ENCODE measurements at regions not wholly inside any gene's neighbourhood (a gene's known extent, or its start where the extent isn't known, plus 50 kb on each side); places are given as distances from the start of the nearest gene placed in this dataset.

GRCh38 chr1:187076922-187077321 is 248.2 kb downstream of the PLA2G4A start:
- Histone ChIP-seq H3K4me3 (ENCODE audit: low read depth in 1 of 2, low read length in 1 of 2) (no peak overlapping the region), H3K4me1 (ENCODE audit: control insufficient read depth in 1 of 2, insufficient read depth in 1 of 2, low read depth in 1 of 2, low read length in 1 of 2) (no peaks in the 10 kb centered on the region), H3K36me3 (no peaks in the 10 kb centered on the region), H3K27me3 (no peaks in the 10 kb centered on the region), H3K27ac (no peak overlapping the region), H3K9me3 (no peaks in the 10 kb centered on the region)
- TF ChIP-seq, protein P1, sequence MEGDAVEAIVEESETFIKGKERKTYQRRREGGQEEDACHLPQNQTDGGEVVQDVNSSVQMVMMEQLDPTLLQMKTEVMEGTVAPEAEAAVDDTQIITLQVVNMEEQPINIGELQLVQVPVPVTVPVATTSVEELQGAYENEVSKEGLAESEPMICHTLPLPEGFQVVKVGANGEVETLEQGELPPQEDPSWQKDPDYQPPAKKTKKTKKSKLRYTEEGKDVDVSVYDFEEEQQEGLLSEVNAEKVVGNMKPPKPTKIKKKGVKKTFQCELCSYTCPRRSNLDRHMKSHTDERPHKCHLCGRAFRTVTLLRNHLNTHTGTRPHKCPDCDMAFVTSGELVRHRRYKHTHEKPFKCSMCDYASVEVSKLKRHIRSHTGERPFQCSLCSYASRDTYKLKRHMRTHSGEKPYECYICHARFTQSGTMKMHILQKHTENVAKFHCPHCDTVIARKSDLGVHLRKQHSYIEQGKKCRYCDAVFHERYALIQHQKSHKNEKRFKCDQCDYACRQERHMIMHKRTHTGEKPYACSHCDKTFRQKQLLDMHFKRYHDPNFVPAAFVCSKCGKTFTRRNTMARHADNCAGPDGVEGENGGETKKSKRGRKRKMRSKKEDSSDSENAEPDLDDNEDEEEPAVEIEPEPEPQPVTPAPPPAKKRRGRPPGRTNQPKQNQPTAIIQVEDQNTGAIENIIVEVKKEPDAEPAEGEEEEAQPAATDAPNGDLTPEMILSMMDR (IDR thresholded peaks at IDR 0.05) = no peak

- Histone ChIP-seq H3K4me1 (ENCODE audit: control insufficient read depth in 1 of 2, insufficient read depth in 1 of 2, low read depth in 1 of 2, low read length in 1 of 2) (no peaks in the 10 kb centered on the region), H3K27ac (no peak overlapping the region), H3K9me3 (no peaks in the 10 kb centered on the region), H3K4me3 (ENCODE audit: low read depth in 1 of 2, low read length in 1 of 2) (no peak overlapping the region), H3K36me3 (no peaks in the 10 kb centered on the region), H3K27me3 (no peaks in the 10 kb centered on the region)
- TF ChIP-seq, protein P1 (IDR thresholded peaks at IDR 0.05) = no peak
Measured at GRCh38 chr1:187078321-187078720, 249.6 kb downstream of the PLA2G4A start.

DNA sequence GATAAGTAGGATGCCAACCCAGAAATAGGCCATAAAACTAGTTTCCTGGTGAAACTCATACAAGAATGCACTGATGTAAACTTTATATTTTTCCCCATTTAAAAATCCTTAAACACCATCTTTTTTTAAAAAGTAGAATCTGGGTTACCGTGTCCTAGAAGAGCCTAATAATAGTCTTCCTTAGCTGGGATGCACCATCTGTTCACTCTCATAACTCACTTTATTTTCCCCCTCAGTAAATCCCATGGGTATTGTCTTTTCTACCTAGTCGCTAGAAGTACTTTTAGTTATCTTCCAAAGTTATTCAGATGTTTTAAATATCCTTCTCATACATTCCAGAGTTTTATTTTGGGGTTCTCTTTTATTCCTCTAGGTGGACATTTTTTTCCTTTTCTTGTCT is 250.2 kb downstream of the PLA2G4A start:
- H3K36me3 ChIP-seq = no peaks in the 10 kb centered on the region
- TF ChIP-seq, protein P1 (IDR thresholded peaks at IDR 0.05) = no peak
- H3K27me3 ChIP-seq = no peaks in the 10 kb centered on the region
- no peak overlapping the region for H3K4me3 ChIP-seq (ENCODE audit: low read depth in 1 of 2, low read length in 1 of 2)
- H3K4me1 ChIP-seq (ENCODE audit: control insufficient read depth in 1 of 2, insufficient read depth in 1 of 2, low read depth in 1 of 2, low read length in 1 of 2) = no peaks in the 10 kb centered on the region
- no peaks in the 10 kb centered on the region for H3K9me3 ChIP-seq
- no peak overlapping the region for H3K27ac ChIP-seq

DNA sequence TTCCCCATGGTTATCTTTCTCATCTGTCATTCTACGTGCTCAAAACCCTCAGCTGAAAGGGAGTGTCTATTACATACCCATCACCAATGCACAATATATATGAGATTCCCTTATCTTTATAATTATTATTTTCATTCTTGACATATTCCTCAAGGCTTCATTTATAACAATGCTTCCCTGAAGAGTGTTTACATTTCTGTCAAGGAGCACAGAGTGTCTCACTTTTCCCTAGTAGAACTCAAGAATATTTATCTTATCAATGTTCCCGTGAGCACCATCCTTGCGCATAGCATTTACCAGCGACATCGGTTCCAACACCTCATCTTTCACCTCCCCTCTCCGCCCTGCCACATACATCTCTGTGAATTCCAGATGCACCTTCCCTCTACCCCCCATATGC is 250.6 kb downstream of the PLA2G4A start:
- no peaks in the 10 kb centered on the region for H3K4me1 ChIP-seq (ENCODE audit: control insufficient read depth in 1 of 2, insufficient read depth in 1 of 2, low read depth in 1 of 2, low read length in 1 of 2)
- TF ChIP-seq, protein P1 (IDR thresholded peaks at IDR 0.05) = no peak
- no peaks in the 10 kb centered on the region for H3K9me3 ChIP-seq
- no peaks in the 10 kb centered on the region for H3K27me3 ChIP-seq
- H3K4me3 ChIP-seq (ENCODE audit: low read depth in 1 of 2, low read length in 1 of 2) = no peak overlapping the region
- H3K36me3 ChIP-seq = no peaks in the 10 kb centered on the region
- no peak overlapping the region for H3K27ac ChIP-seq

DNA sequence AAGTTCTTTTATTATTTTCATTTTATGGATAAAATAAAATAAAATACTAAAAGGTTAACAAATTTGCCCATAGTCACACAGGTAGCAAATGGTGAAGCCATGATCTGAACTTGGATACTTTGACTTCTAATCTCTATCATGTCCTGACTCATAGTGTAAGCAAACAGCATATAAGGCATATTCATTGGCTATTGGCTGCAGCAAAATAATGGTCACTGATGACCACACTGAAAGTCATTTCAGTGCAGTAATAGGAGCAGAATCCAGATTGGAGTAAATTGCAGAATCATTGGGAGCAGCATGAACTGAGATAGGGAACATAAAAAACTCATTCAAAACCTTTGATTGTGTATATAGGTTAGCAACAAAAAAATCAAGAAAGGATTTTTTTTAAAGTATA is 262.9 kb downstream of the PLA2G4A start:
- no peak overlapping the region for H3K27ac ChIP-seq
- H3K9me3 ChIP-seq = no peaks in the 10 kb centered on the region
- H3K4me1 ChIP-seq (ENCODE audit: control insufficient read depth in 1 of 2, insufficient read depth in 1 of 2, low read depth in 1 of 2, low read length in 1 of 2) = no peaks in the 10 kb centered on the region
- no peaks in the 10 kb centered on the region for H3K27me3 ChIP-seq
- no peak overlapping the region for H3K4me3 ChIP-seq (ENCODE audit: low read depth in 1 of 2, low read length in 1 of 2)
- no peaks in the 10 kb centered on the region for H3K36me3 ChIP-seq
- TF ChIP-seq, protein P1 (IDR thresholded peaks at IDR 0.05) = no peak

GRCh38 chr1:187092104-187092503 is 263.4 kb downstream of the PLA2G4A start:
- Histone ChIP-seq H3K4me1 (ENCODE audit: control insufficient read depth in 1 of 2, insufficient read depth in 1 of 2, low read depth in 1 of 2, low read length in 1 of 2) (no peaks in the 10 kb centered on the region), H3K4me3 (ENCODE audit: low read depth in 1 of 2, low read length in 1 of 2) (no peak overlapping the region), H3K27ac (no peak overlapping the region), H3K9me3 (no peaks in the 10 kb centered on the region), H3K36me3 (no peaks in the 10 kb centered on the region), H3K27me3 (no peaks in the 10 kb centered on the region)
- TF ChIP-seq, protein P1 (IDR thresholded peaks at IDR 0.05) = no peak

All from neutrophil (primary cell).